Left ventricle myocardium superior (tissue), 1 donor: ENCODE measurements at regions not wholly inside any gene's neighbourhood (a gene's known extent, or its start where the extent isn't known, plus 50 kb on each side); places are given as distances from the start of the nearest gene placed in this dataset.

Source experiments
- ATAC-seq: fragments of 200-7000 bp; cut with Tn5 transposase; one replicate; pipeline ENCODE4 v1.9.1; 2020; ENCODE audit warnings: mild to moderate bottlenecking, moderate library complexity
- DNase-seq: peaks from one replicate; pipeline ENCODE4 v3.0.0-alpha.2; 2020
- intact Hi-C: fragments of 100-400 bp; cut with micrococcal nuclease; formaldehyde crosslinking; loops from one replicate; pipeline ENCODE4 v1.11.0; 2022
- donor health status: DM: no; HTN: yes; CAD: no; lungs with severe emphysema.

DNA sequence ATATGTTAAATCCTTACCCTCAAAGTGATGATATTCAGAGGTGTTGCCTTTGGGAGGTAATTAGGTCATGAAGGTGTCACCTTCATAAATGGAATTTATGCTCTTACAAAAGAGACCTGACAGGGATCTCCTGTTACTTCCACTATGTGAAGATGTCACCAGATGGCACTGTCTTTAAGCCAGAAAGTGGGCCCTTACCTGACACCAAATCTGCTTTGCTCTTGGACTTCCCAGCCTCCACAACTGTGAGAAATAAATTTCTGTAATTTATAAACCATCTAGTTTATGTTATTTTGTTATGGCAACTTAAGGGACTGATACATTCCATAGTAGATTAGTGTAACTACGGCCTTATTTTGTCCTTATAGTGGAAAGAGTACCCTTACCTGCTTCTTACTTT is 358.3 kb upstream of the SALL1 start:
- intact Hi-C loops = no loop called here
- ATAC-seq (no peak), DNase-seq (no peak)

- intact Hi-C loops = no loop called here
- ATAC-seq (no peak), DNase-seq (no peak)
Observed at GRCh38 chr16:51508490-51509212, 357.6 kb upstream of the SALL1 start.

- no peak for ATAC-seq
- DNase-seq = no peak
- intact Hi-C loops = no loop called here
Observed at GRCh38 chr16:51507286-51507685, 356.2 kb upstream of the SALL1 start.

GRCh38 chr16:51500306-51500705 is 349.2 kb upstream of the SALL1 start:
- ATAC-seq = no peak
- intact Hi-C loops = no loop called here
- DNase-seq = no peak

- no peak for DNase-seq
- intact Hi-C loops = no loop called here
- no peak for ATAC-seq
Observed at GRCh38 chr16:51497541-51498211, 346.6 kb upstream of the SALL1 start.

DNA sequence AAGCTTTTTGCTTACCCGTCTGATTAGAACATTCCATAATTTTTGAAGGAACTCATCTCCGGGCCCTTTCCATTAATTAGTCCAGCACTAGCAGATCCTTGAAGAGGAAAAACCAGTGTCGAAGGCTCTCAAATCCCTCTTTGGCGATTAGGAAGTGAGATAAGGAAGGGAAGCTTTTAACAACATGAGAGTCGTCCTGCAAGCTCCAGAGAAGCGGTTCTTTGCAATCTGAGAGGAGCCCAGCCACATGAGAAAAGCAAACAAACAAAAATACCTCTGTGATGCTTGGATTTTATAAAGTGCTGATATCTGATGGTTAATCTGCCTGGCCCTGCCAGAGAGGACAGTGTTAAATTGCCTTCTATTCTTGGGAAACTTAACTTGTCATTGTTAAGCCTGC is 339.8 kb upstream of the SALL1 start:
- intact Hi-C loops = no loop called here
- no peak for ATAC-seq
- DNase-seq = no peak

- no peak for ATAC-seq
- DNase-seq = no peak
- intact Hi-C loops = no loop called here
Observed at GRCh38 chr16:51487880-51488279, 336.8 kb upstream of the SALL1 start.

DNA sequence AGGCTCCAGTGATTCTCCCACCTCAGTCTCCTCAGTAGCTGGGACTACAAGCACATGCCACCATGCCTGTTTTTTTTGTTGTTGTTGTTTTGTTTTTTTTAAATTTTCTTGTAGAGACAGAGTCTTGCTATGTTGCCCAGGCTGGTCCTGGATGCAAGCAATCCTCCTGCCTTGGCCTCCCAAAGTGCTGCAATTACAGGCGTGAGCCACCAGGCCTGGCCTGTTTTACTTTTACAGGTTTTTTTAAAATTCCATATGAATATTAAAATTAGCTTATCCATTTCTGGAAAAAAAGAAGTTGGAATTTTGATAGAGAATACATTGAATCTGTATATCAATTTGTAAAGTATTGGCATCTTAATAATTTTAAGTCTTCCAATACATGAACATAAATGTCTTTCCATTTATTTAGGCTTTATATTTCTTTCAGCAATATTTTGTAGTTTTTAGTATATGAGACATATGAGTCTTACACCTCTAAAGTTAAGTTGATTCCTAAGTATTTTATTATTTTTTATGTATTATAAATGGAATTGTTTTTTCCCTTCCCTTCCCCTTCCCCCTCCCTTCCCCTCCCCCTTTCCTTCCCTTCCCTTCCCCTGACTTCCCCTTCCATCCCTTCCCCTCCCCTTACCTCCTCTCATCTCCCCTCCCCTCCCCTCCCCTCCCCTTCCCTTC is 323.5 kb upstream of the SALL1 start:
- ATAC-seq (no peak), DNase-seq (no peak)
- intact Hi-C loops = no loop called here

GRCh38 chr16:51473091-51473490 is 322.0 kb upstream of the SALL1 start:
- ATAC-seq (no peak), DNase-seq (no peak)
- intact Hi-C loops = no loop called here

DNA sequence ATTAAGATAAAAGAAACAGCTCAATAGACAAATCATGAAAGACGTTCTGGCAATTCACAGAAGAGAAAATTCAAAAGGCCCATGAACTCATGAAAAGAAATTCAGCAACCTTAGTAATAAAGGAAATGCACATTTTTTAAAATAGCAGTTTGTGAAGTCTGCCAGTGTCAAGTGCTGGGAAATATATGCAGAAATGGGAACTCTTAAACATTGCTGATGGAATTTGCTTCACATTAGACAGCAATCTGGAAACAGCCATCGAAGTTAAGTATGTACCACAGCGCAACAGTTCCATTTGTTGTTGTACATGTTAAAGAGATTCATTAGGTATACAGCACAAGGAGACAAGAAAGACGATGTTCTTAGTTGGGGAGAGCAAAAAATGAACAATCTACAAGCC is 319.4 kb upstream of the SALL1 start:
- ATAC-seq (no peak), DNase-seq (no peak)
- intact Hi-C loops = no loop called here

GRCh38 chr16:51464996-51465395 is 313.9 kb upstream of the SALL1 start:
- intact Hi-C loops = no loop called here
- DNase-seq (no peak), ATAC-seq (no peak)

DNA sequence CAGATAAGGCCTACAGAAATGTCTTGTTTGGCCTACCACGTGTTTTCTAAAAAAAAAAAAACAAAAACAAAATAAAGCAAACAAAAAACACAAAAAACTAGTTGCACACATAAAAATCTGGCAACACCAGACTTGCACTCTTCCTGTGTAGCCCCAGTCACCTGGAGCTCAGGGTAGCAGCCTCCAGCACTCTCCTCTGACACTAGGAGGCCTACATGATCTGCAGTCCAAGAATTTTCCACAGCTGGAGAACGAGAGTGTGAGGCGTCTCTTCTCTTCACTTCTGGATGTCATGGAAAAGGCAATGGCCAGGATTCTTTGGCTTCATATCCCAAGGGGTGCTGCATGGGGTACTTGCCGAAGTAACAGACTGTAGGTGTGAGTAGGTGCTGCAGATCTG is 310.2 kb upstream of the SALL1 start:
- no peak for ATAC-seq
- intact Hi-C loops = no loop called here
- no peak for DNase-seq

GRCh38 chr16:51458356-51459140 is 307.5 kb upstream of the SALL1 start:
- intact Hi-C loops = no loop called here
- DNase-seq (no peak), ATAC-seq (no peak)

DNA sequence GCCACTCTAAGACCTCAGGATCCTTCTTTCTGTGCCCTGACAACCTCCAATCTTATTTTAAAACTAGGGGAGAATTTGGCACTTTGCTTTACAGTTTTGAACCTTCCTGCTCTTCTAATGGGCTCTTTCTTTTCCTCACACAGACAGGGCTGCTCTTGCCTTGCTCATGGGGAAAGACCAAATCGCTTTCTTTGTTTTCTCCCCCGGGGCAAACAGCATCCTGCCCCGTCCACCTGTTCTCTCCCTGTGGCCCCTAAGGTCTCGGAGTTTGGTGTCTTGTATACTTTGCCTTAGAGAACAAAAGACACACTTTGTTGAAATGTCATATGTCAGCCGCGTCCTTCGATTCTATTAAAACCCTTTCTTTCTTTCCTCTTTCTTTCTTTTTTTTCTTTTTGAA is 306.7 kb upstream of the SALL1 start:
- DNase-seq (no peak), ATAC-seq (no peak)
- intact Hi-C loops = no loop called here

GRCh38 chr16:51455398-51455797 is 304.3 kb upstream of the SALL1 start:
- intact Hi-C loops = no loop called here
- no peak for ATAC-seq
- no peak for DNase-seq

- ATAC-seq (no peak), DNase-seq (no peak)
- intact Hi-C loops = no loop called here
Observed at GRCh38 chr16:51453251-51453650, 302.2 kb upstream of the SALL1 start.

DNA sequence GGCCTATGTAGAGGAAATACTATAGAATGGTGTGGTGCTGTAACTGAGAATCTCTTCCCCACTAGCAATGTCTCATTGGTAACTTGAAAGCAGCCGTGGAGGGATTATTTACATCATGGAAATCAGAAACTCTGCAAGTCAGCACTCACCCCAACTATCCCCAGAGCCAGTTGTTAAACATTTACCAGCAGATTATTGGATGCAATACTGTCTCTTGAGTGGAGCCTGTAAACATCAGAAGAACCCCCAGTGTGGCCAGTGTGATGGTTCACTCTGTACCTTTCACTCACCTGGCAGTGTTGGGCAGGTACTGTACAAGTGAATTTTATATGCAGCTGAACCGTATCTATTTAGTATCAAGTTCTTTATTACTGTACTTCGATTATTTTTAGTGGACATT is 299.8 kb upstream of the SALL1 start:
- DNase-seq = no peak
- intact Hi-C loops = no loop called here
- ATAC-seq = no peak

- ATAC-seq (no peak), DNase-seq (no peak)
- intact Hi-C loops = no loop called here
Observed at GRCh38 chr16:51450376-51450775, 299.3 kb upstream of the SALL1 start.

GRCh38 chr16:51449441-51449840 is 298.4 kb upstream of the SALL1 start:
- intact Hi-C loops = no loop called here
- DNase-seq (no peak), ATAC-seq (no peak)

GRCh38 chr16:51445250-51445649 is 294.2 kb upstream of the SALL1 start:
- DNase-seq = no peak
- no peak for ATAC-seq

More at GRCh38 chr16:51445250-51445649, 294.2 kb upstream of the SALL1 start:
- intact Hi-C loops = no loop called here
